ENCODE measurements at regions not wholly inside any gene's neighbourhood (a gene's known extent, or its start where the extent isn't known, plus 50 kb on each side); places are given as distances from the start of the nearest gene placed in this dataset.
A peak's percentile ranks its signal among the peaks of the same experiment; 100 is the strongest.

GRCh38 chr5:172548981-172549687 lies 91.9 kb upstream of the NEURL1B start:
- no peak for DNase-seq (ENCODE audit: low spot score)

GRCh38 chr5:172548311-172548731 lies 92.7 kb upstream of the NEURL1B start:
- DNase-seq (ENCODE audit: low spot score) = no peak

- DNase-seq (ENCODE audit: low spot score) = no peak
Measured at GRCh38 chr5:172546196-172546595, 91.9 kb upstream of the SH3PXD2B start.

- no peak for DNase-seq (ENCODE audit: low spot score)
Measured at GRCh38 chr5:172545291-172545801, 91.0 kb upstream of the SH3PXD2B start.

- no peak for DNase-seq (ENCODE audit: low spot score)
Measured at GRCh38 chr5:172544371-172545095, 90.2 kb upstream of the SH3PXD2B start.

GRCh38 chr5:172543484-172544298 lies 89.4 kb upstream of the SH3PXD2B start:
- no peak for DNase-seq (ENCODE audit: low spot score)

- DNase-seq (ENCODE audit: low spot score) = no peak
Measured at GRCh38 chr5:172542651-172543131, 88.4 kb upstream of the SH3PXD2B start.

- no peak for DNase-seq (ENCODE audit: low spot score)
Measured at GRCh38 chr5:172541773-172542136, 87.4 kb upstream of the SH3PXD2B start.

- no peak for DNase-seq (ENCODE audit: low spot score)
Measured at GRCh38 chr5:172541099-172541772, 86.9 kb upstream of the SH3PXD2B start.

GRCh38 chr5:172540099-172540870 lies 86.0 kb upstream of the SH3PXD2B start:
- DNase-seq (ENCODE audit: low spot score) = no peak

- no peak for DNase-seq (ENCODE audit: low spot score)
Measured at GRCh38 chr5:172535108-172535445, 80.8 kb upstream of the SH3PXD2B start.

GRCh38 chr5:172534229-172535107 lies 80.1 kb upstream of the SH3PXD2B start:
- DNase-seq (ENCODE audit: low spot score) = peak; percentile 52

- DNase-seq (ENCODE audit: low spot score) = peak; percentile 24
Measured at GRCh38 chr5:172533399-172534228, 79.3 kb upstream of the SH3PXD2B start.

GRCh38 chr5:172533058-172533398 lies 78.7 kb upstream of the SH3PXD2B start:
- no peak for DNase-seq (ENCODE audit: low spot score)

- DNase-seq (ENCODE audit: low spot score) = peak; percentile 14
Measured at GRCh38 chr5:172532439-172532838, 78.1 kb upstream of the SH3PXD2B start.

GRCh38 chr5:172531704-172532026 lies 77.3 kb upstream of the SH3PXD2B start:
- no peak for DNase-seq (ENCODE audit: low spot score)

GRCh38 chr5:172530878-172531703 lies 76.8 kb upstream of the SH3PXD2B start:
- DNase-seq (ENCODE audit: low spot score) = no peak

GRCh38 chr5:172530406-172530805 lies 76.1 kb upstream of the SH3PXD2B start:
- DNase-seq (ENCODE audit: low spot score) = no peak

GRCh38 chr5:172529896-172530295 lies 75.6 kb upstream of the SH3PXD2B start:
- DNase-seq (ENCODE audit: low spot score) = no peak

All from SW480 (cell line).